Karpas-422 (cell line): ENCODE measurements at regions not wholly inside any gene's neighbourhood (a gene's known extent, or its start where the extent isn't known, plus 50 kb on each side); places are given as distances from the start of the nearest gene placed in this dataset.

ENCODE experiments used
- DNase-seq: peaks from one replicate; pipeline ENCODE4 v3.0.0-alpha.2; 2015
- H2AFZ ChIP-seq: fragments of 200-600 bp; sonication (generic); 2 replicates; pipeline ENCODE4 v1.6.1; 2014; ENCODE audit warnings: antibody characterized with exemption, low read length, mixed read lengths
- H3K27ac ChIP-seq: fragments of 200-600 bp; sonication (generic); 2 replicates; pipeline ENCODE4 v1.5.1; 2014; ENCODE audit warnings: mild to moderate bottlenecking, low read length, moderate library complexity
- H3K27me3 ChIP-seq: fragments of 200-600 bp; sonication (generic); 2 replicates; pipeline ENCODE4 v1.6.1; 2014; ENCODE audit warnings: low read length, mixed read lengths
- H3K36me3 ChIP-seq: fragments of 200-600 bp; sonication (generic); 2 replicates; pipeline ENCODE4 v1.6.1; 2014; ENCODE audit warnings: low read length, mixed read lengths; ENCODE audit not compliant: insufficient read depth
- H3K4me1 ChIP-seq: fragments of 200-600 bp; sonication (generic); 2 replicates; pipeline ENCODE4 v1.6.1; 2014; ENCODE audit warnings: mild to moderate bottlenecking, low read length, mixed read lengths
- H3K4me2 ChIP-seq: fragments of 200-600 bp; sonication (generic); 2 replicates; pipeline ENCODE4 v1.6.1; 2014; ENCODE audit warnings: low read length, low read depth, mild to moderate bottlenecking; ENCODE audit not compliant: poor library complexity, severe bottlenecking
- H3K4me3 ChIP-seq: fragments of 200-600 bp; sonication (generic); 2 replicates; pipeline ENCODE4 v1.5.1; 2014; ENCODE audit warnings: mild to moderate bottlenecking, antibody characterized with exemption, low read length, mixed read lengths
- H3K79me2 ChIP-seq: fragments of 200-600 bp; sonication (generic); 2 replicates; pipeline ENCODE4 v1.6.1; 2014; ENCODE audit warnings: mild to moderate bottlenecking, low read length, mixed read lengths
- H3K9ac ChIP-seq: fragments of 200-600 bp; sonication (generic); 2 replicates; pipeline ENCODE4 v1.6.0; 2014; ENCODE audit warnings: low read length
- H3K9me2 ChIP-seq: fragments of 200-600 bp; sonication (generic), shearing (Covaris generic); replicated peaks from 2 replicates; pipeline ENCODE4 v1.6.0; 2014; ENCODE audit warnings: mild to moderate bottlenecking, low read length, moderate library complexity; ENCODE audit not compliant: insufficient read depth
- H3K9me3 ChIP-seq: fragments of 300-700, 200-600 bp; sonication (generic); 2 replicates; pipeline ENCODE4 v1.6.1; 2014; ENCODE audit warnings: low read length, mixed read lengths
- H4K20me1 ChIP-seq: fragments of 200-600 bp; sonication (generic); 2 replicates; pipeline ENCODE4 v1.6.1; 2014; ENCODE audit warnings: mild to moderate bottlenecking, antibody characterized with exemption, low read length, low read depth; ENCODE audit not compliant: insufficient read depth

- no peak overlapping the region for H2AFZ ChIP-seq
Observed at GRCh38 chr7:145088111-145088745, 252.4 kb upstream of the TPK1 start.

DNA sequence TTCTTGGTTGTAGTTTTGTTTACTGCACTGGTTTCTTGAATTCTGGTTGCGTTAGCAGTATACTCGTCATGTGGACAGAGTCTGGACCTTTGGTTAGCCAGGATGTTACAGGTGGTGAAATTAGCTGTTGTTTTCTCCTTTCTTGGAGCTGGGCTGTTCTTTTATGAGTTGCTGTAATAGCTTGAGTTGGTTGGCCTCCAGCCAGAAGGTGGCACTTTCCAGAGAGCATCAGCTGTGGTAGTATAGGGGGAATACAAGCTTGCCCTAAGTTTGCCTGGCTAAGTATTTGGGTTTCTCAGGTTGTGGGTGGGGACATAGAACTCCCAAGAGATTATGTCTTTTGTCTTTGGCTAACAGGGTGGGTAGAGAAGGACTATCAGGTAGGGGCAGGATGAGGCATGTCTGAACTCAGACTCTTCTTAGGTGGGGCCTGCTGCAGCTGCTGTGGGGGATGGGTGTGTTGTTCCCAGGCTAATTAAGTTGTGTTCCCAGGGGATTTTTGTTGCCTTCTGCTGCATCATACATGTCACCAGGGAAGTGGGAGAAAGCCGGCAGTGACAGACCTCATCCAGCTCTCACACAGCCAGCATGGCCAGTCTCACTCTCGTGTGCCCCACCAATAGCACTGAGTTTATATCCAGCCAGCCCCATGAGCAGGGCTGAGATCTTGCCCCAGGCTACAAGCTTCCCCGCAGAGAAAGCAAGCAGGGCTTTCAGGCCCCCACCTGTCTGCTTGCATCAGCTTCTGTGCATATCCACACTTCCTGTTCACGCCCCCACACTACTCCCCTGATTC, 246.7 kb upstream of the TPK1 start:
- Histone ChIP-seq H3K9me3 (peaks cover 23% of the 10 kb centered on the region), H3K36me3 (no peaks in the 10 kb centered on the region), H2AFZ (no peak overlapping the region), H3K79me2 (no peaks in the 10 kb centered on the region), H3K4me1 (no peaks in the 10 kb centered on the region), H3K4me3 (no peak overlapping the region), H3K27me3 (no peaks in the 10 kb centered on the region), H3K9me2 (no peaks in the 10 kb centered on the region), H3K9ac (no peak overlapping the region), H3K27ac (no peak overlapping the region), H3K4me2 (no peak overlapping the region), H4K20me1 (no peaks in the 10 kb centered on the region)
- DNase-seq = no peak

More at GRCh38 chr7:145088111-145088745, 252.4 kb upstream of the TPK1 start:
- Histone ChIP-seq H3K79me2 (no peaks in the 10 kb centered on the region), H3K9me2 (no peaks in the 10 kb centered on the region), H3K9me3 (peaks cover 25% of the 10 kb centered on the region; the same call in 1 of the 2 replicates), H3K36me3 (no peaks in the 10 kb centered on the region), H3K27me3 (no peaks in the 10 kb centered on the region), H3K4me1 (no peaks in the 10 kb centered on the region), H4K20me1 (no peaks in the 10 kb centered on the region), H3K27ac (no peak overlapping the region), H3K9ac (no peak overlapping the region), H3K4me3 (no peak overlapping the region), H3K4me2 (no peak overlapping the region)
- DNase-seq = no peak

GRCh38 chr7:145065473-145065872, 229.6 kb upstream of the TPK1 start:
- Histone ChIP-seq H3K79me2 (no peaks in the 10 kb centered on the region), H3K27me3 (no peaks in the 10 kb centered on the region), H3K9ac (no peak overlapping the region), H4K20me1 (no peaks in the 10 kb centered on the region), H3K4me1 (no peaks in the 10 kb centered on the region), H3K9me2 (no peaks in the 10 kb centered on the region), H2AFZ (no peak overlapping the region), H3K36me3 (no peaks in the 10 kb centered on the region), H3K4me2 (no peak overlapping the region), H3K9me3 (peaks cover 7% of the 10 kb centered on the region), H3K27ac (no peak overlapping the region), H3K4me3 (no peak overlapping the region)
- no peak for DNase-seq

DNA sequence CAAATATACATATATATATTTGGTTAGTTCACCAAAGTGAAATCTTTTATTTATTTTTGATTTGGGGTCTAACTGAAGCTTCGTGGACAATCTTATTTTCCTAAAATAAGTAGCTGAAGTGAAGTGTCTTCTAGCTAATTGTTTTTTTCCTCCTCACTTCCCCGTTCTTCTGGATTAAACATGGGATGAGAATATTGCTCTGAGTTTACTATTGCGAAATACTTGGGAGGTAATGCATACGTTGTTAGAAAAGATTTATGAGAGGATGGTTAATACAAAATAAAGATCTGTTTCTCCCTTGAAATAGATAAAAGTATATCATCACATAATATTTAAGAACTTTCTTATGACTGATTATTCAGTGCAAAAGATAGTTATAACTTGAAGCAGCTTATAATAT, 228.3 kb upstream of the TPK1 start:
- no peak overlapping the region for H2AFZ ChIP-seq
- no peaks in the 10 kb centered on the region for H4K20me1 ChIP-seq
- H3K4me2 ChIP-seq = no peak overlapping the region
- no peak overlapping the region for H3K4me3 ChIP-seq
- no peaks in the 10 kb centered on the region for H3K36me3 ChIP-seq
- H3K27ac ChIP-seq = no peak overlapping the region
- no peaks in the 10 kb centered on the region for H3K4me1 ChIP-seq
- H3K27me3 ChIP-seq = no peaks in the 10 kb centered on the region
- no peak for DNase-seq
- no peaks in the 10 kb centered on the region for H3K9me2 ChIP-seq
- H3K9me3 ChIP-seq = peaks cover 8% of the 10 kb centered on the region
- no peaks in the 10 kb centered on the region for H3K79me2 ChIP-seq
- H3K9ac ChIP-seq = no peak overlapping the region

GRCh38 chr7:145053781-145054180, 217.9 kb upstream of the TPK1 start:
- no peak for DNase-seq
- H3K27ac ChIP-seq = no peak overlapping the region
- H4K20me1 ChIP-seq = no peaks in the 10 kb centered on the region
- H3K4me2 ChIP-seq = no peak overlapping the region
- H2AFZ ChIP-seq = no peak overlapping the region
- no peak overlapping the region for H3K9ac ChIP-seq
- H3K4me3 ChIP-seq = no peak overlapping the region
- H3K36me3 ChIP-seq = no peaks in the 10 kb centered on the region
- no peaks in the 10 kb centered on the region for H3K9me2 ChIP-seq
- no peaks in the 10 kb centered on the region for H3K27me3 ChIP-seq
- H3K4me1 ChIP-seq = no peaks in the 10 kb centered on the region
- no peaks in the 10 kb centered on the region for H3K79me2 ChIP-seq
- peaks cover 12% of the 10 kb centered on the region for H3K9me3 ChIP-seq

DNA sequence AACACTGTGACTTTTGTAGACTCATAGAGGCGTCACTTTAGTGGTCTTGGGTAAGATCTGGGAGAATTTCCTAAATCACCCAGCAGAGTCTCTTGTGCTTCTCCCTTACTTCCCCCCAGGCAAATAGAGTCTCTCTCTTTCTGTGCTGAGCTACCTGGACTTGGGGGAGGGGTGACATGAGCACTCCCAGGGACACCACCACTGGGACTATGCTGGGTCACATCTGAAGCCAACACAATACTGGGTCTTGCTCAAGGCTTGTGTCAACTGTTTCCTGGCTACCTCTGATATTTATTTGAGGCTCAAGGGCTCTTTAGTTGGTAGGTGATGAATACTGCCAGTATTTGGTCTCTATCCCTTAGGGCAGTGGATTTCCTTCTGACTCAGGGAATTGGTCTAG, 214.6 kb upstream of the TPK1 start:
- Histone ChIP-seq H3K36me3 (no peaks in the 10 kb centered on the region), H4K20me1 (no peaks in the 10 kb centered on the region), H3K4me3 (no peak overlapping the region), H2AFZ (no peak overlapping the region), H3K27ac (no peak overlapping the region), H3K27me3 (no peaks in the 10 kb centered on the region), H3K79me2 (no peaks in the 10 kb centered on the region), H3K9me3 (peaks cover 18% of the 10 kb centered on the region), H3K9ac (no peak overlapping the region), H3K4me1 (no peaks in the 10 kb centered on the region), H3K4me2 (no peak overlapping the region), H3K9me2 (no peaks in the 10 kb centered on the region)
- no peak for DNase-seq

DNA sequence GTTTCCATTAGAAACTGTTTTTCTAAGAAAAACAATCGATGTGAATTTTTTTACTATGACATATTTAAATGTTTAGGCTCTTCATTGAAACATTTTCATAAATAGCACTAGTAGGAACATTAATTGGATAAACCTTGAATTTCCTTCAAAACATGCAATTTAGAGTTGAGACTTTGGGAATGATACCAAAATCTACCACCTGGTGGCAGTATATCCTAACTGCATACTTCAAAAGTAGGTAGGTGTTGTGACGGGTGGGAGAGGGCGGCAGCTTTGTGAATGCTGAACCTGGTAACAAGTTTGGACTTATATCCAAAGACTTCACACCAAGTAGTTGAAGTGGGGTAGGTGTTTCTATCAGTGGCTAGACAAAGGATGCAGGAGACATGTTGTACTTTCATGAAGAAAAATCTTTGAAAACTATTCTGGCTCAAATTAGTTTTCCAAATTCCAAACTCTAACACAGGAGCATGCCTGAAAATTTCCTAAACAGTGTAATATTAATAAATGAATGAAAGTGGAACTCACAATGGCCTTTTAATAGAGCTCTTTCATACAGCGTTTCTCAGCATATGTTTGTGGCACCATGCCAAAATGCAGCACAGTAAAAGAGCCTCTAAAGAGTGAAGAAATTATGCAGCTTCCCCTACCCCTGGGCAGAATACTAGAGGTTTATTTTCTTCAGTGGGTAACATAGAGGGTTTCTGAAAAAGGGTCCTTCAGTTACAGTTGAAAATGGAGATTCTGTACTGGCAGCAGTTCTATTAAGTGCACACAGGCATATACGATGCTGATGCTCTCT, 201.0 kb upstream of the TPK1 start:
- Histone ChIP-seq H3K4me3 (no peak overlapping the region), H4K20me1 (no peaks in the 10 kb centered on the region), H3K9ac (no peak overlapping the region), H3K27me3 (no peaks in the 10 kb centered on the region), H3K36me3 (no peaks in the 10 kb centered on the region), H3K9me3 (no peaks in the 10 kb centered on the region; the same call in 1 of the 2 replicates), H3K4me1 (no peaks in the 10 kb centered on the region), H3K4me2 (no peak overlapping the region), H2AFZ (no peak overlapping the region), H3K27ac (no peak overlapping the region), H3K79me2 (no peaks in the 10 kb centered on the region), H3K9me2 (no peaks in the 10 kb centered on the region)
- DNase-seq = peak; percentile 84

- H3K4me2 ChIP-seq = no peak overlapping the region
Observed at GRCh38 chr7:145031162-145031561, 195.3 kb upstream of the TPK1 start.

More at GRCh38 chr7:145031162-145031561, 195.3 kb upstream of the TPK1 start:
- Histone ChIP-seq H3K79me2 (no peaks in the 10 kb centered on the region), H3K27ac (no peak overlapping the region), H2AFZ (no peak overlapping the region), H3K4me1 (no peaks in the 10 kb centered on the region), H4K20me1 (no peaks in the 10 kb centered on the region), H3K27me3 (no peaks in the 10 kb centered on the region), H3K9me3 (peaks cover 4% of the 10 kb centered on the region; the same call in 1 of the 2 replicates), H3K36me3 (no peaks in the 10 kb centered on the region), H3K9me2 (no peaks in the 10 kb centered on the region), H3K4me3 (no peak overlapping the region), H3K9ac (no peak overlapping the region)
- no peak for DNase-seq
